T-helper 2 cell treated with Interferon-gamma antibody and Interleukin-4, amounts not matched to agents 5 μg/mL and 100 μg/mL, for 36 hours (primary cell): ENCODE measurements at regions not wholly inside any gene's neighbourhood (a gene's known extent, or its start where the extent isn't known, plus 50 kb on each side); places are given as distances from the start of the nearest gene placed in this dataset.

Source experiments
- DNase-seq: peaks from one replicate; pipeline ENCODE4 v3.0.0; 2021; ENCODE audit warnings: low spot score
- H3K27ac Mint-ChIP-seq: one replicate; pipeline ENCODE4 v1.8.0; 2021; ENCODE audit warnings: mild to moderate bottlenecking, mixed read lengths
- H3K27me3 Mint-ChIP-seq: one replicate; pipeline ENCODE4 v1.8.0; 2021; ENCODE audit warnings: low read depth, mixed read lengths
- H3K36me3 Mint-ChIP-seq: one replicate; pipeline ENCODE4 v1.8.0; 2021; ENCODE audit warnings: low read depth, mixed read lengths
- H3K4me1 Mint-ChIP-seq: one replicate; pipeline ENCODE4 v1.8.0; 2021; ENCODE audit warnings: low read depth, mixed read lengths
- H3K4me3 Mint-ChIP-seq: one replicate; pipeline ENCODE4 v1.8.0; 2022; ENCODE audit warnings: mild to moderate bottlenecking, moderate library complexity, mixed read lengths
- H3K9me3 Mint-ChIP-seq: one replicate; pipeline ENCODE4 v1.8.0; 2021; ENCODE audit warnings: mixed read lengths

DNA sequence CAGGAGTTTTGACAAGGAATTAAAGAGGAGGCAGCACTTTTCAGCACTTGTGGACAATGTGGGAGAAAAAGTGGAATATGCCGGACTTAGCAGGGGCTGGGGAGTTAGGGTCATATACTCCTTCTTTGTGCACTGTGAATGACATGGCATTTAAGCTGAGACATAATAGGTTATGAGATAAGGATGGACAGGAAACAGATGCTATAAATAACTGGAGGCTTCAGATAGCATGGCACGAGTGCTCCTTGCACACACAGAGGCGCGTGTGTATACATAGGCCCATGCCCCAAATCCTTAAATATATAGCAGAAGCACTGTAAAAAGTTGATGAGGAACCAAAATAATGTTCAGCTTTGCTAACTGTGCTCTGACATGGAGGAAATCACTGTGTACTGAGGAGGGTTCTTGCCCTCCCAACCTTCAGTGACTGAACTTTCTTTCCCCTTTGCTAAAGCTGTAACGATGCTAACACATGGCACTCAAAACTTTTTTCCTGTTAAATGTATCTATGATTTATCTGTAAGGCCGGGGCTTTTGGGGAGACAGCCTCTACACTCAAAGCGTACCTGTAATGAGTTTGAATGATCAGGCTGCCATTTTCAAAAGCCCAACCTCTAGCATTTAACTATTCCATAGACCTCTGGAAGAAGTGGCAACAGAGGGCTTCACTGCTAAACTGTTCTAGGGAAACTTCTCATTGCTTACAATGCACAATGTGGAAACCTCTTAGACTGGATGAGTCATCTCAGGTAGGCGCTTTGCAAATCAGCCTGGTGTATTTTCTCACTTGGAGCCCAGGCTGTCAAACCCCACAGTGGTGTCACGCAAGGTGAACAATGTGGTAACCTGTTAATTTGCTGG lies 784.6 kb downstream of the NR2F2 start:
- Mint-ChIP-seq H3K9me3 (peaks cover 23% of the 10 kb centered on the region), H3K4me3 (no peak overlapping the region), H3K27ac (no peak overlapping the region), H3K27me3 (no peaks in the 10 kb centered on the region), H3K36me3 (no peaks in the 10 kb centered on the region), H3K4me1 (no peaks in the 10 kb centered on the region)
- no peak for DNase-seq

GRCh38 chr15:97115761-97116070 lies 785.2 kb downstream of the NR2F2 start:
- no peaks in the 10 kb centered on the region for H3K27me3 Mint-ChIP-seq
- no peak overlapping the region for H3K27ac Mint-ChIP-seq
- H3K9me3 Mint-ChIP-seq, result peaks cover 21% of the 10 kb centered on the region

GRCh38 chr15:97124790-97125189 lies 794.3 kb downstream of the NR2F2 start:
- peaks cover 5% of the 10 kb centered on the region for H3K9me3 Mint-ChIP-seq
- no peak overlapping the region for H3K27ac Mint-ChIP-seq
- no peaks in the 10 kb centered on the region for H3K36me3 Mint-ChIP-seq
- no peaks in the 10 kb centered on the region for H3K27me3 Mint-ChIP-seq
- DNase-seq, result no peak
- H3K4me1 Mint-ChIP-seq, result no peaks in the 10 kb centered on the region
- no peak overlapping the region for H3K4me3 Mint-ChIP-seq

More at GRCh38 chr15:97115761-97116070, 785.2 kb downstream of the NR2F2 start:
- Mint-ChIP-seq H3K36me3 (no peaks in the 10 kb centered on the region), H3K4me1 (no peaks in the 10 kb centered on the region), H3K4me3 (no peak overlapping the region)
- DNase-seq, result no peak

- Mint-ChIP-seq H3K27me3 (no peaks in the 10 kb centered on the region), H3K36me3 (no peaks in the 10 kb centered on the region), H3K4me1 (no peaks in the 10 kb centered on the region), H3K4me3 (no peak overlapping the region), H3K27ac (no peak overlapping the region), H3K9me3 (peaks cover 3% of the 10 kb centered on the region)
- DNase-seq, result no peak
These were observed 796.2 kb downstream of the NR2F2 start for GRCh38 chr15:97126553-97127233.

GRCh38 chr15:97129674-97130073 lies 799.2 kb downstream of the NR2F2 start:
- peaks cover 20% of the 10 kb centered on the region for H3K9me3 Mint-ChIP-seq
- no peaks in the 10 kb centered on the region for H3K4me1 Mint-ChIP-seq
- H3K27ac Mint-ChIP-seq, result no peak overlapping the region
- no peaks in the 10 kb centered on the region for H3K27me3 Mint-ChIP-seq
- no peaks in the 10 kb centered on the region for H3K36me3 Mint-ChIP-seq
- H3K4me3 Mint-ChIP-seq, result no peak overlapping the region
- DNase-seq, result no peak

- Mint-ChIP-seq H3K27ac (no peak overlapping the region), H3K4me3 (no peak overlapping the region), H3K9me3 (peaks cover 14% of the 10 kb centered on the region), H3K36me3 (no peaks in the 10 kb centered on the region), H3K4me1 (no peaks in the 10 kb centered on the region), H3K27me3 (no peaks in the 10 kb centered on the region)
- DNase-seq, result no peak
These were observed 809.7 kb downstream of the NR2F2 start for GRCh38 chr15:97140216-97140615.

GRCh38 chr15:97141360-97141759 lies 810.9 kb downstream of the NR2F2 start:
- H3K4me1 Mint-ChIP-seq, result no peaks in the 10 kb centered on the region
- no peaks in the 10 kb centered on the region for H3K27me3 Mint-ChIP-seq
- DNase-seq, result no peak
- H3K36me3 Mint-ChIP-seq, result no peaks in the 10 kb centered on the region
- H3K4me3 Mint-ChIP-seq, result no peak overlapping the region
- peaks cover 19% of the 10 kb centered on the region for H3K9me3 Mint-ChIP-seq
- no peak overlapping the region for H3K27ac Mint-ChIP-seq

- Mint-ChIP-seq H3K27me3 (no peaks in the 10 kb centered on the region), H3K4me3 (no peak overlapping the region), H3K27ac (no peak overlapping the region), H3K36me3 (no peaks in the 10 kb centered on the region), H3K9me3 (peaks cover 23% of the 10 kb centered on the region), H3K4me1 (no peaks in the 10 kb centered on the region)
- DNase-seq, result no peak
These were observed 811.4 kb downstream of the NR2F2 start for GRCh38 chr15:97141871-97142270.

GRCh38 chr15:97143592-97144376 lies 813.3 kb downstream of the NR2F2 start:
- Mint-ChIP-seq H3K36me3 (no peaks in the 10 kb centered on the region), H3K27ac (no peak overlapping the region), H3K4me3 (no peak overlapping the region), H3K27me3 (no peaks in the 10 kb centered on the region), H3K4me1 (no peaks in the 10 kb centered on the region), H3K9me3 (peaks cover 19% of the 10 kb centered on the region)
- no peak for DNase-seq

DNA sequence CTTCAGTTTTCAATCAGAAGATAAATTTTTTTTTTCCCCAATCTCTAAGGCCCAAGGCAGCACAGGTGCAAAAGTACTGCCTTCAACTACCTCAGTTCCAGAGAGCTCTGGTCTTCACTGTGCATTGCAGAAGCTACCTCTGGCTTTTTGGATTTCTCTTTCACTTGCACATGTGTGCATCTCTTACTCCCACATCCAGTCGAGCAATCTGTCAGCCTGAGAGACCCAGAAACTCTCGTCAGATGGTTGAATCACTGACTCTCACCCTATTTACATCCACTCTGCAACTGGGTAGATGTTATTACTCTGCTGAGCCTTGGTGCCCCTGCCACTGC lies 813.8 kb downstream of the NR2F2 start:
- Mint-ChIP-seq H3K9me3 (peaks cover 19% of the 10 kb centered on the region), H3K4me3 (no peak overlapping the region), H3K4me1 (no peaks in the 10 kb centered on the region), H3K27ac (no peak overlapping the region), H3K27me3 (no peaks in the 10 kb centered on the region), H3K36me3 (no peaks in the 10 kb centered on the region)
- DNase-seq, result no peak

DNA sequence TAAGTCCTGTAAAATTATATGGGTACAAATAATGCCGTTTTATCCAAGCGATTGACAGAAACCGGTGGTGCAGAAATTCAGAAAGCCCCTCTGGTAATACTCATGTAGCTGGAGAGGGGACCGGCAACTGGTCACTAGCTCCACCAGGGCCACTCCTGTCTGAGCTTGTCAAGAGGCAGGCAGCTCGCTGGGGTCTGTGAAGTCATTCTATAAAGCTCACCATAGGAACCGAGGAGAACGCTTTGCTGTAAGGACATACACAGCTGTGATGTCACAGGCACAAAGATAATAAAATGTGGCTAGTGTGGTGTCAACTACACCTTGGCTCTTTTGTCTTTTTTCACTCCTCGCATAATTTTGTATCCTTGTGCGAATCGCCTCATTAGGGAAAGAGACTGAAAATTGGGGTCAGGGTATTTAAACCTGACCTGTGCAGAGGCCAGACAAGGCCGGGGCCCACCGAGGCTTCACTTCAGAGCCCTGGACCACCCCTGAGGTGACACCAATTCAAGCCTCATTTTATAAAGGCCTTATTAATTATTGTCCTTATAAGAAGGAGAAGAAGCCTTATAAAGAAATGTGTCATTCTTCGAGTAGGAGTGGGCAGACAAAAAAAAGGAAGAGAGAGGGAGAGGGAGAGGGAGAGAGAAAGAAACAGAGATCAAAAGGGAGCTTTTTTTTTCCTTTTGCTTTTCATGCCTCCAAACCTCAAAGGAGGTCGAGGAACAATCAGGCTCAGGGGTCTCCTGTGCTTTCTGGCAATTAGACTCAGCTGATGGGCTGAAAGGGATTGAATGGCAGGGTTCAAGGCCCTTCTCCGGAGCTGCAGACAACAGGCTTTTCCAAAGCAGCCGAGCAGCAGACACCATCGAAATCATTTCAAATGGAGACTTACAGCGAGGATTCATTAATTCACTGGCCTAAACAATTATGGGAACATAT lies 813.3 kb upstream of the ARRDC4 start:
- no peak overlapping the region for H3K4me3 Mint-ChIP-seq
- no peak overlapping the region for H3K27ac Mint-ChIP-seq
- no peaks in the 10 kb centered on the region for H3K4me1 Mint-ChIP-seq
- peaks cover 23% of the 10 kb centered on the region for H3K9me3 Mint-ChIP-seq
- no peaks in the 10 kb centered on the region for H3K27me3 Mint-ChIP-seq
- no peak for DNase-seq
- no peaks in the 10 kb centered on the region for H3K36me3 Mint-ChIP-seq

- no peak for DNase-seq
- Mint-ChIP-seq H3K36me3 (no peaks in the 10 kb centered on the region), H3K9me3 (peaks cover 4% of the 10 kb centered on the region), H3K27me3 (no peaks in the 10 kb centered on the region), H3K4me3 (no peak overlapping the region), H3K27ac (no peak overlapping the region), H3K4me1 (no peaks in the 10 kb centered on the region)
These were observed 807.0 kb upstream of the ARRDC4 start for GRCh38 chr15:97153356-97153965.

DNA sequence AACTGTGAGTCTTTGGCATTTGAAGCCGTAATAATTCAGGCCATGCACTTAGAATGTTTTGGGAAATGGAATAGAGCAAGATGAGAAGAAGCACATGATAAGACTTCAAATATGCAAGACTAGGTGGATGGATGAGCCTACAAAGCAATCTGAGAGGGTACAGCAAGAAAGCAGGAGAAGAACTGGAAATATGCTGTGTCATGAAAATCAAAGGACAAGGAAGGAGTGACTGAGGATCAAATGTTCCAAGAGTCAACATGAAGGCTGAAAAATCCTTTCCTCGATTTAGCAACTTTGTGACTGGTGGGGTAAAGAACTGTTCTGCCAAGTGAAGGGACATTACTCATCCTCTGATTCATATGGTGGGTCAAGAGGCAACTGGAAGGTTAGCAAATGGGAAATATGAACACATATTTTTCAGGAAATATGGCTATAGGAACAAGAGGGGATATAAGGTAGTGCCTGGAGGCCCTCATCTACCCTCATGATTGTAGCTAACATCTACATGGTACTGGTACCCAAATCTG lies 803.7 kb upstream of the ARRDC4 start:
- no peak for DNase-seq
- Mint-ChIP-seq H3K4me3 (no peak overlapping the region), H3K4me1 (no peaks in the 10 kb centered on the region), H3K27ac (no peak overlapping the region), H3K36me3 (no peaks in the 10 kb centered on the region), H3K27me3 (no peaks in the 10 kb centered on the region), H3K9me3 (no peaks in the 10 kb centered on the region)
